Chondrocyte (in vitro differentiated cells): ENCODE measurements at regions not wholly inside any gene's neighbourhood (a gene's known extent, or its start where the extent isn't known, plus 50 kb on each side); places are given as distances from the start of the nearest gene placed in this dataset.
A peak's percentile ranks its signal among the peaks of the same experiment; 100 is the strongest.

Experiments
- DNase-seq: peaks from one replicate; pipeline ENCODE4 v3.0.0; 2021; ENCODE audit warnings: mixed read lengths, low spot score
- H3K27ac Mint-ChIP-seq: one replicate; pipeline ENCODE4 v1.8.0; 2021; ENCODE audit warnings: mild to moderate bottlenecking, moderate library complexity, mixed read lengths; ENCODE audit not compliant: unreplicated experiment
- H3K27me3 Mint-ChIP-seq: 2 replicates; pipeline ENCODE4 v1.8.0; 2021; ENCODE audit warnings: low read depth, mixed read lengths
- H3K36me3 Mint-ChIP-seq: 2 replicates; pipeline ENCODE4 v1.8.0; 2021; ENCODE audit warnings: low read depth, mixed read lengths
- H3K4me1 Mint-ChIP-seq: 2 replicates; pipeline ENCODE4 v1.8.0; 2021; ENCODE audit warnings: low read depth, mild to moderate bottlenecking, mixed read lengths
- H3K4me3 Mint-ChIP-seq: one replicate; pipeline ENCODE4 v1.8.0; 2021; ENCODE audit warnings: mild to moderate bottlenecking, moderate library complexity, mixed read lengths; ENCODE audit not compliant: unreplicated experiment
- H3K9me3 Mint-ChIP-seq: 2 replicates; pipeline ENCODE4 v1.8.0; 2021; ENCODE audit warnings: low read depth, mixed read lengths
- TF ChIP-seq, protein P1 (sequence below): fragments of 200-600 bp; sonication (generic); IDR thresholded peaks from 2 replicates; pipeline ENCODE4 v1.5.0; 2021; ENCODE audit warnings: antibody characterized with exemption, mild to moderate bottlenecking, moderate library complexity

DNA sequence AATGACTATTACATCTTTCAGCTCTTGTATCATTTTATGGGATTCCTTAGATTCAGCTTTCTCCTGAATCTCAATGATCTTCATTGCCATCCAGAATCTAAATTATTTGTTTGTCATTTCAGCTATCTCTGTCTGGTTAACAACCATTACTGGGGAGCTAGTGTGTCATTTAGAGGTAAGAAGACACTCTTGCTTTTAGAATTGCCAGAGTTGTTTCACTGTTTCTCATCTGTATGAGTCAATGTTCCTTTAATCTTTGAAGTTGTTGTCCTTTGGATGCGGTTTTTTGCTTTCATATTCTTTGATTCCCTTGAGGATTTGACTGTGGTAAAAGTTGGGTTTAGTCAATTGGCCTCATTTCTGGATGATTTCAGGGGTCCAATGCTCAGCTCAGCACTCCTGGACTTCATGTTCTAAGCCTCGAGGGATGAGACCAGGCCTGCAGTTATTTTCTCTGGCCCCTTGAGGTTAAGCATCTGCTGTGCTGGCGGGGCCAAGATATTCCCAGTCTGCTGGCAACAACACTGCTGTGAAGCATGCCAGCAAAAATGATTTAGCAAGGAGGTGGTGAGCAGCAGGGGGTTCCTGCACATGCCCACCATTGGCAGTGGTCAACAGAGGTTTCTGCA, 102.4 kb upstream of the PCSK5 start:
- H3K4me3 Mint-ChIP-seq: no peak overlapping the region
- H3K4me1 Mint-ChIP-seq: peaks cover 23% of the 10 kb centered on the region
- peaks cover 11% of the 10 kb centered on the region for H3K9me3 Mint-ChIP-seq
- peaks cover 5% of the 10 kb centered on the region for H3K36me3 Mint-ChIP-seq
- H3K27me3 Mint-ChIP-seq: peaks cover 2% of the 10 kb centered on the region
- no peak for DNase-seq
- peak overlapping the region; percentile 58 for H3K27ac Mint-ChIP-seq
- TF ChIP-seq, protein P1, sequence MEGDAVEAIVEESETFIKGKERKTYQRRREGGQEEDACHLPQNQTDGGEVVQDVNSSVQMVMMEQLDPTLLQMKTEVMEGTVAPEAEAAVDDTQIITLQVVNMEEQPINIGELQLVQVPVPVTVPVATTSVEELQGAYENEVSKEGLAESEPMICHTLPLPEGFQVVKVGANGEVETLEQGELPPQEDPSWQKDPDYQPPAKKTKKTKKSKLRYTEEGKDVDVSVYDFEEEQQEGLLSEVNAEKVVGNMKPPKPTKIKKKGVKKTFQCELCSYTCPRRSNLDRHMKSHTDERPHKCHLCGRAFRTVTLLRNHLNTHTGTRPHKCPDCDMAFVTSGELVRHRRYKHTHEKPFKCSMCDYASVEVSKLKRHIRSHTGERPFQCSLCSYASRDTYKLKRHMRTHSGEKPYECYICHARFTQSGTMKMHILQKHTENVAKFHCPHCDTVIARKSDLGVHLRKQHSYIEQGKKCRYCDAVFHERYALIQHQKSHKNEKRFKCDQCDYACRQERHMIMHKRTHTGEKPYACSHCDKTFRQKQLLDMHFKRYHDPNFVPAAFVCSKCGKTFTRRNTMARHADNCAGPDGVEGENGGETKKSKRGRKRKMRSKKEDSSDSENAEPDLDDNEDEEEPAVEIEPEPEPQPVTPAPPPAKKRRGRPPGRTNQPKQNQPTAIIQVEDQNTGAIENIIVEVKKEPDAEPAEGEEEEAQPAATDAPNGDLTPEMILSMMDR: no peak

DNA sequence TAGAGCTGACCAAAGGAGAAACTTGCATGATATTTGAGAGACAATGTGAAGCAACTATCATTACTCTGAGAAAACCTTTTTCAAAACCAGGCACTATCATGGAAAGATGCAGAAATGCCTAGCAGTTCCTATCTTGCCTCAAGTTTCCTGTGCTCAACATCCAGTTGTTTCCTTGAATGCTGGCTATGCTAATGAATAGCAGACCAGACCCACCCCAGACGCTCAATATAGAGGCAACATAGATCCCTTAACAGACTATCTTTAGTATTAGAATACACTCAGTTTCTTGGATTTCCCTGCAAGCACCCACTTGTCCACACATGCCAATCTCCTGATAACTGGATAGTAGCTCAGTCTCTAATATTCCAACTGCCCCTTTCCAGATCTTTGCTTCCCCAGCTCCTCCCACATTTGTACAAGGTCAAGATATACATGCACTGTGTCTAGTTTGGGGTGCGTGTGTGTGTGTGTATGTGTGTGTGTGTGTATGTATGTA, 93.3 kb upstream of the PCSK5 start:
- TF ChIP-seq, protein P1: no peak

DNA sequence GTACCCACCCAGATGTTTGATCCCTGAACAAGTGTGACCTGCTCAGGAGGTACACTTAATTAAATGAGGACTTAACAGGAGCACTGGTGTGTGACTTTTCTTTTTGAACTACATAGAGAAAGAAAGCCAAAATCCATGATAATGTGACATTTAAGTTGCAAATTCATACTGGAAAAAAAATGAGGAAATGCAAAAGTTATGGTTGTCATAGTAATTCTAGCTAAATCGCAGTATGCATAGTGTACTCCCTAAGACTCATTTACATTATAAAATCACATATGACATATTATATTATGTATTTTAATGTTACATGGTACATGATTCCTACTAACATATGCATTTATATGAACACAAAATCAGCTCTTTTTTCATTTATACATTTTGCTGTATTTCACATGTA, 92.0 kb upstream of the PCSK5 start:
- H3K27ac Mint-ChIP-seq: no peak overlapping the region
- peaks cover 14% of the 10 kb centered on the region for H3K9me3 Mint-ChIP-seq
- peaks cover 4% of the 10 kb centered on the region for H3K36me3 Mint-ChIP-seq
- H3K27me3 Mint-ChIP-seq: no peaks in the 10 kb centered on the region
- no peak for DNase-seq
- peaks cover 31% of the 10 kb centered on the region for H3K4me1 Mint-ChIP-seq
- H3K4me3 Mint-ChIP-seq: no peak overlapping the region
- TF ChIP-seq, protein P1: no peak

More for the DNA sequence above, 93.3 kb upstream of the PCSK5 start:
- Mint-ChIP-seq H3K4me1 (peaks cover 18% of the 10 kb centered on the region), H3K9me3 (peaks cover 13% of the 10 kb centered on the region), H3K27me3 (no peaks in the 10 kb centered on the region), H3K27ac (no peak overlapping the region), H3K36me3 (peaks cover 4% of the 10 kb centered on the region), H3K4me3 (no peak overlapping the region)
- no peak for DNase-seq

DNA sequence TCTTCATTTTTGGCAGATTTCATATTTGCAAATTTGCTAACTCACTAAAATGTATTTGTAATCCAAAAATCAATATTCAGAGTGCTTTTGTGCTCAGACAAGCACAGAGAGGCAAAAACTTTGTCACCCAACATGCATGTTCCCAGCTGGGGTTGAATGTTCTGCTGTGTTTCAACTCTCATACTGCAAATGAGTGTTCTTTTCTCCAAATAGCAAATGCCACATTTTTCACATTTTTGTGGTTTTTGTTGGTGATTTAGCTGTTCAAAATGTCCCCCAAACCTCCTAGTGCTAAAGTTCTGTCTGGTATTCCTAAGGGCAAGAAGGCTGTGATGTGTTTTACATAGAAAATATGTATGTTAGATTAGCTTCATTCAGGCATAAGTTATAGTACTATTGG, 87.3 kb upstream of the PCSK5 start:
- Mint-ChIP-seq H3K9me3 (peaks cover 7% of the 10 kb centered on the region), H3K27me3 (no peaks in the 10 kb centered on the region), H3K27ac (peak overlapping the region; percentile 67), H3K36me3 (no peaks in the 10 kb centered on the region), H3K4me1 (peaks cover 60% of the 10 kb centered on the region), H3K4me3 (no peak overlapping the region)
- TF ChIP-seq, protein P1: no peak
- DNase-seq: no peak

DNA sequence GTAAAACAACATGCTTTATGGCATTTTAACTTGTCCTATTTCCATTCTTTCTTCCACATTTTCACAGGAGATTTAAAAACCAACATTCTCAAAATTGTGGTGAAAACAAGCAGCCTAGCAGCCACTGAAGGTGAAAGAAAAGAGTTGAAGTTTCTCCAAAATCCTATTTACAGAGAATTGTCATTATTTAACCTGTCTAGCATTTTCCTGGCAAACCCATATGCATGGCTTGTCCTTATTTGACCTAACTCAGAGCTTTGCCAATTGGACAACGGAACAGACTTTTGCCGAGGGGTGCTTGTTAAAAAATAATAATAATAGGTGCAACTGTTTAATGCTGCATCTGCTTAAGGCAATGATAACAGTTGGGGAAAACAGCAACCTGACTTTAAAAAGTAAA, 80.4 kb upstream of the PCSK5 start:
- H3K4me1 Mint-ChIP-seq: peaks cover 21% of the 10 kb centered on the region
- no peak overlapping the region for H3K27ac Mint-ChIP-seq
- TF ChIP-seq, protein P1: no peak
- H3K9me3 Mint-ChIP-seq: peaks cover 37% of the 10 kb centered on the region
- no peak for DNase-seq
- H3K36me3 Mint-ChIP-seq: peaks cover 17% of the 10 kb centered on the region
- H3K4me3 Mint-ChIP-seq: no peak overlapping the region
- no peaks in the 10 kb centered on the region for H3K27me3 Mint-ChIP-seq
